Stimulated activated effector memory CD8-positive, alpha-beta T cell treated with anti-CD3 and anti-CD28 coated beads, Interleukin-12 subunit alpha, Interleukin-12 subunit beta, amount 100 ng/mL, for 72 hours (primary cell): ENCODE measurements at regions not wholly inside any gene's neighbourhood (a gene's known extent, or its start where the extent isn't known, plus 50 kb on each side); places are given as distances from the start of the nearest gene placed in this dataset.

Source experiments
- ATAC-seq: fragments of 150-1000 bp; cut with Tn5 transposase; 2 replicates; pipeline ENCODE4 v1.10.0; 2021
- DNase-seq, 2 donors: peaks; one replicate each; pipeline ENCODE4 v3.0.0; 2021 to 2022; ENCODE audit warnings: low spot score in 2 of 2
- H3K27ac Mint-ChIP-seq: one replicate; pipeline ENCODE4 v1.8.0; 2022; ENCODE audit warnings: mild to moderate bottlenecking, mixed read lengths
- H3K36me3 Mint-ChIP-seq: one replicate; pipeline ENCODE4 v1.8.0; 2022; ENCODE audit warnings: mild to moderate bottlenecking, mixed read lengths
- H3K4me1 Mint-ChIP-seq: one replicate; pipeline ENCODE4 v1.8.0; 2022; ENCODE audit warnings: mixed read lengths
- H3K4me3 Mint-ChIP-seq: one replicate; pipeline ENCODE4 v1.8.0; 2022; ENCODE audit warnings: mild to moderate bottlenecking, mixed read lengths
- H3K9me3 Mint-ChIP-seq: one replicate; pipeline ENCODE4 v1.8.0; 2022; ENCODE audit warnings: mixed read lengths

GRCh38 chr2:196427986-196428634, 211.4 kb upstream of the CCDC150 start:
- ATAC-seq (no peak), DNase-seq (no peak)
- H3K27ac Mint-ChIP-seq, result no peak overlapping the region
- H3K4me3 Mint-ChIP-seq, result no peak overlapping the region
- H3K4me1 Mint-ChIP-seq, result no peaks in the 10 kb centered on the region
- no peaks in the 10 kb centered on the region for H3K9me3 Mint-ChIP-seq
- no peaks in the 10 kb centered on the region for H3K36me3 Mint-ChIP-seq

GRCh38 chr2:196431076-196431475, 208.4 kb upstream of the CCDC150 start:
- H3K4me1 Mint-ChIP-seq, result no peaks in the 10 kb centered on the region
- H3K4me3 Mint-ChIP-seq, result no peak overlapping the region
- ATAC-seq (no peak), DNase-seq (no peak)
- no peak overlapping the region for H3K27ac Mint-ChIP-seq
- H3K36me3 Mint-ChIP-seq, result no peaks in the 10 kb centered on the region
- H3K9me3 Mint-ChIP-seq, result no peaks in the 10 kb centered on the region

GRCh38 chr2:196431957-196432356, 207.6 kb upstream of the CCDC150 start:
- Mint-ChIP-seq H3K36me3 (no peaks in the 10 kb centered on the region), H3K27ac (no peak overlapping the region), H3K4me3 (no peak overlapping the region), H3K9me3 (no peaks in the 10 kb centered on the region), H3K4me1 (no peaks in the 10 kb centered on the region)
- DNase-seq (no peak), ATAC-seq (no peak)

- DNase-seq, result no peak
- H3K4me1 Mint-ChIP-seq, result peaks cover 5% of the 10 kb centered on the region
- H3K4me3 Mint-ChIP-seq, result no peak overlapping the region
- H3K36me3 Mint-ChIP-seq, result no peaks in the 10 kb centered on the region
- ATAC-seq, result no peak
- H3K9me3 Mint-ChIP-seq, result no peaks in the 10 kb centered on the region
- H3K27ac Mint-ChIP-seq, result no peak overlapping the region
Measured at GRCh38 chr2:196433116-196433515, 206.4 kb upstream of the CCDC150 start.

DNA sequence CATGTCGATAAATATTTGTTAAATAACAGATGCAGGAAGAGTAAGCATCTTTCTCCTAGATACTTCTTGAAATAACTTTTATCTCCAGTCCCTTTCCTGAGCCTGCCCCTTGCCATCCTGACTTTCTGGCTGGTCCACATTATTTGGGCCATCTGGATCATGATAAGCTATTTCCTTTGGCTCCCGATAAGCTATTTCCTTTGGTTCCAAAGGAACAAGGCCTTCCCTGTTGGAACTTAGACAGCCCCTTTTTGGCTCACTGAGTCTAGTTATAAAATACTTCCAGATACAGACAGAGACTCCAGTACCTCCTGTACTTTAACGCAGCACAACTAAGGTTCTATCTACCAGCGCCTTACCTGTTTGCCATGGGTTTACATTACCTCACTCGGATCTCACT, 205.3 kb upstream of the CCDC150 start:
- no peak overlapping the region for H3K27ac Mint-ChIP-seq
- ATAC-seq (no peak), DNase-seq (no peak)
- no peak overlapping the region for H3K4me3 Mint-ChIP-seq
- H3K36me3 Mint-ChIP-seq, result no peaks in the 10 kb centered on the region
- H3K9me3 Mint-ChIP-seq, result no peaks in the 10 kb centered on the region
- H3K4me1 Mint-ChIP-seq, result peaks cover 5% of the 10 kb centered on the region

- peaks cover 5% of the 10 kb centered on the region for H3K4me1 Mint-ChIP-seq
- ATAC-seq, result no peak
- DNase-seq, result no peak
- no peak overlapping the region for H3K27ac Mint-ChIP-seq
- no peaks in the 10 kb centered on the region for H3K36me3 Mint-ChIP-seq
- no peaks in the 10 kb centered on the region for H3K9me3 Mint-ChIP-seq
- H3K4me3 Mint-ChIP-seq, result no peak overlapping the region
Measured at GRCh38 chr2:196435189-196435588, 204.3 kb upstream of the CCDC150 start.

GRCh38 chr2:196437626-196438025, 201.9 kb upstream of the CCDC150 start:
- Mint-ChIP-seq H3K27ac (no peak overlapping the region), H3K4me1 (peaks cover 5% of the 10 kb centered on the region), H3K36me3 (no peaks in the 10 kb centered on the region)

DNA sequence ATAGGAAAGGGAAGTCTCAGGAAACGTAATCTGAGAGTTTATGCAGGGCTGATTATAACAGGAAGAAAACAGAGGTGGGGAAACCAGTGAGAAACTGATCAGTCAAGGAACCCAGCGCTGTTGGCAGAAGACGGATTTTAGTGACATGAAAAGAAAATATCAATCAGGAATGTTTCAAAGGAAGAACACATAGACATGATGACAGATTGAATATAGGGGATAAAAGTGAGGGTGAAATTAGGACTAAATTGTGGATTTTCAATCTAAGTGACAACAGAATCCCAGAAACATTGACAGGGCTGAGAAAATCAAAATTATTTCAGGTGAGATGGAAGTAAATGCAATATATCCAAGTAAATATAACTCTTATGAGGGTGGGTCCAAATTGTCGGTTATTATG, 199.8 kb upstream of the CCDC150 start:
- peaks cover 5% of the 10 kb centered on the region for H3K4me1 Mint-ChIP-seq
- H3K9me3 Mint-ChIP-seq, result no peaks in the 10 kb centered on the region
- no peak overlapping the region for H3K27ac Mint-ChIP-seq
- no peaks in the 10 kb centered on the region for H3K36me3 Mint-ChIP-seq
- ATAC-seq, result no peak
- H3K4me3 Mint-ChIP-seq, result no peak overlapping the region
- no peak for DNase-seq

More at GRCh38 chr2:196437626-196438025, 201.9 kb upstream of the CCDC150 start:
- ATAC-seq, result no peak
- no peaks in the 10 kb centered on the region for H3K9me3 Mint-ChIP-seq
- no peak overlapping the region for H3K4me3 Mint-ChIP-seq
- DNase-seq, result no peak

DNA sequence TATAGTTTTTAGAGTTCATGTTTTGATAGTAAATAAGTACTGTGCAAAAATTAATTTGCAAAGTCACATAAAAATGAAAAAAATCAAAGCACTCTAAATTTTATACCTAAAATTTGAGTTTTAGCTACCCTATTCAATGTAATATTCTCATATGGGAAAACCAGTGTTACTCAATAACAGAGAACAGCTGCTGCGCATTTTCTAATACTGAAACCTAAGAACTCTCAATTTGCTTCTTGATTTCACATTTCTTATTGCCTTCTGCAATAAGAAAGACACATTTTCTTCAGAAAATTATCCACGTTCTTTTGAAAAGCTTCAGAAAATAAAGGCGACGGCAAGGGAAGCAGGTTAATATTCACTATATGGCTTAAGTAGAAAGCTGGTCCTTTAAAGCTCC, 199.1 kb upstream of the CCDC150 start:
- no peak for DNase-seq
- Mint-ChIP-seq H3K9me3 (no peaks in the 10 kb centered on the region), H3K36me3 (no peaks in the 10 kb centered on the region), H3K4me3 (no peak overlapping the region), H3K27ac (no peak overlapping the region), H3K4me1 (peaks cover 5% of the 10 kb centered on the region)
- ATAC-seq, result no peak

DNA sequence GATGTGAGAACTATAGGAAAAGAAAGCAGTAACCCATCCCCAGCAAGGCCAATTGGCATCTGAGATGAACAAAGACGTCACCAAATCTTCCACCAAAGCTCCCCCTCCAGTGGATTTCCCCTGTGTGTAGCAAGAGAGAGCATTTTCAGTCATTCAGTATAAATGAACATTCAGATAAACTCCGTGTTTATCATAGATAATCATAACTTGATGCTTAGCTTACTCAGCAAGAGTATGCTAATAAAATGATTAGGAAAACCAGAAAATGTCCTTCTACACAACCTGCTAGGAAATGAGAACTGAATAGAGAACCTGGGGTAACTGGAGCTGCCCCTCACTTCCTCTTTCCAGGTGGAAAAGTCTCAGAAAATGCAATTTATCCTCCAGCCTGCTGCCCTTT, 198.0 kb upstream of the CCDC150 start:
- Mint-ChIP-seq H3K36me3 (no peaks in the 10 kb centered on the region), H3K27ac (no peak overlapping the region), H3K4me3 (no peak overlapping the region), H3K4me1 (peaks cover 5% of the 10 kb centered on the region), H3K9me3 (peaks cover 4% of the 10 kb centered on the region)
- DNase-seq (no peak), ATAC-seq (peak; percentile 61)

DNA sequence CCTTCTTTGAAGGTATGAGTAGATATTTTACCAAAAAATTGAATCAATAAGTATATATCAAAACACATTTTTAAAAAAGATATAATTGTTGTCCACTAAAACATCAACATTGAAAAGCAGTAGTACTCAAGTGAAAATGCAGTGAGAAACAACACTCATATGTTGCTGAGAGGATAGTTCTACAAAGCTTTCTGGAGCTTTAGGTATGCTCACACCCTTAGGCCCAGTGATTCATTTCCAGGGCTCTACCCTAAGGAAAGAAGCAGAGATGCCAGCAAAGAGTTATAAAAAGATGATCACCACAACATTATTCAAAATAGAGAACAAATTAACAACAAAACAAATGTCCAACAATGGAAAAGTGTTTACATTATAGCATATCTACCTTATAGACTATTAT, 197.3 kb upstream of the CCDC150 start:
- Mint-ChIP-seq H3K4me3 (no peak overlapping the region), H3K36me3 (no peaks in the 10 kb centered on the region), H3K27ac (no peak overlapping the region), H3K4me1 (peaks cover 5% of the 10 kb centered on the region), H3K9me3 (peaks cover 4% of the 10 kb centered on the region)
- ATAC-seq (no peak), DNase-seq (no peak)

- no peak for DNase-seq
- Mint-ChIP-seq H3K4me1 (no peaks in the 10 kb centered on the region), H3K9me3 (peaks cover 4% of the 10 kb centered on the region), H3K27ac (no peak overlapping the region), H3K36me3 (no peaks in the 10 kb centered on the region), H3K4me3 (no peak overlapping the region)
- no peak for ATAC-seq
Measured at GRCh38 chr2:196444442-196444841, 195.1 kb upstream of the CCDC150 start.

DNA sequence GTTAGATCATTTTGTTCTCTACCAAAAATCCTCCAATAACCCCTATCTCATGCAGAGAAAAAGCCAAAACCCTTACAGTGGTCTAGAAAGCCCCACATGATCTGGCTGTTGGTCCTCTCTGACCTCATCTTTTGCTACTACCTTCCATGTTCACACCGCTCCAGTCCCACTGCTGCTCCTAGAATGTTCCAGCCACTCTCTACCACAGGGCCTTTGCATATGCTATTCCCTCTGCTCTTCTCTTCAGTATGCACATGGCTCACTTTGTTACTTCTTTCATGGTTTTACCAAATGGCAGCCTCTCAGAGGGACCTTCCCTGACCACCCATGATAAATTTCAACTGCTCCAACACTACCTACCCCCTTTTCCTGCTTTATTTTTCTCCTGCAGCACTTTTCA, 193.5 kb upstream of the CCDC150 start:
- Mint-ChIP-seq H3K36me3 (no peaks in the 10 kb centered on the region), H3K27ac (no peak overlapping the region), H3K4me1 (no peaks in the 10 kb centered on the region), H3K4me3 (no peak overlapping the region), H3K9me3 (peaks cover 4% of the 10 kb centered on the region)
- no peak for ATAC-seq
- DNase-seq, result no peak

- Mint-ChIP-seq H3K4me1 (no peaks in the 10 kb centered on the region), H3K27ac (no peak overlapping the region), H3K36me3 (no peaks in the 10 kb centered on the region), H3K4me3 (no peak overlapping the region), H3K9me3 (peaks cover 4% of the 10 kb centered on the region)
- DNase-seq, result no peak
- ATAC-seq, result no peak
Measured at GRCh38 chr2:196448407-196449079, 191.0 kb upstream of the CCDC150 start.

DNA sequence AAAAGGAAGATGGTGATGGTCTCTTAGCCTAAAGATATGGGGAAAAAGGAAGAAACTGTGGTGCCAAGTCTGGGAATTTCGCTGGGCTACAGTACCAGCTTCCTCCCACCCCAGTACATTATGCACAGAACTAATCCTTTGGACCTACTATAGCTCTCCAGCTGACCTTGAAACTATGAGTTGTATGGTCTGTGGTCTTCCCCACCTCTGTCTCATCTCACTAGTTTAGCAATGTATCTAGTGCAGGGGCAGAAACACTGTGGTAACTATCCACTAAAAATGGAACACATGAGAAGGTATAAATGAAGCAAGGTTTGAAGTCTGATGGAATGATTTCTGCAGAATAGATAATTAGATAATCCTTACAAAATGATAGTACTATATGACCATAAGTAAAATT, 190.4 kb upstream of the CCDC150 start:
- Mint-ChIP-seq H3K4me1 (no peaks in the 10 kb centered on the region), H3K36me3 (no peaks in the 10 kb centered on the region), H3K27ac (no peak overlapping the region), H3K9me3 (peaks cover 4% of the 10 kb centered on the region), H3K4me3 (no peak overlapping the region)
- DNase-seq, result no peak
- ATAC-seq, result peak; percentile 79

- ATAC-seq (no peak), DNase-seq (no peak)
- Mint-ChIP-seq H3K4me3 (no peak overlapping the region), H3K27ac (no peak overlapping the region), H3K9me3 (no peaks in the 10 kb centered on the region), H3K36me3 (no peaks in the 10 kb centered on the region), H3K4me1 (no peaks in the 10 kb centered on the region)
Measured at GRCh38 chr2:196452758-196453157, 186.8 kb upstream of the CCDC150 start.
